Gastroesophageal sphincter (tissue), 4 donors: ENCODE measurements at regions not wholly inside any gene's neighbourhood (a gene's known extent, or its start where the extent isn't known, plus 50 kb on each side); places are given as distances from the start of the nearest gene placed in this dataset.
A peak's percentile ranks its signal among the peaks of the same experiment; 100 is the strongest.

Experiments
- ATAC-seq: fragments of 150-250 bp; one replicate; pipeline ENCODE4 v1.9.1; 2016; ENCODE audit warnings: mild to moderate bottlenecking, moderate library complexity
- H3K27ac ChIP-seq, 4 donors: fragments of 200-600 bp; sonication (generic) in 3 of 4; 1 replicate in 3 of 4; 2 replicates in 1 of 4; pipeline ENCODE4 v1.5.1; 2016 to 2019
- H3K27me3 ChIP-seq: fragments of 200-600 bp; sonication (generic); one replicate; pipeline ENCODE4 v1.5.1; 2019
- H3K36me3 ChIP-seq, 2 donors: fragments of 200-600 bp; sonication (generic); one replicate each; pipeline ENCODE4 v1.5.1; 2019; ENCODE audit warnings: control low read depth in 1 of 2
- H3K4me1 ChIP-seq, 3 donors: fragments of 200-600 bp; sonication (generic); 1 replicate in 2 of 3; 2 replicates in 1 of 3; pipeline ENCODE4 v1.5.1; 2016 to 2019; ENCODE audit warnings: control low read depth in 2 of 3
- H3K4me3 ChIP-seq, 2 donors: fragments of 200-600 bp; sonication (generic); one replicate each; pipeline ENCODE4 v1.5.1; 2019; ENCODE audit warnings: mild to moderate bottlenecking in 1 of 2, moderate library complexity in 1 of 2
- H3K9me3 ChIP-seq, 3 donors: fragments of 200-600 bp; sonication (generic); one replicate each; pipeline ENCODE4 v1.5.1; 2017 to 2019; ENCODE audit warnings: control low read depth in 2 of 3
- CTCF ChIP-seq, 4 experiments: fragments of 200-600 bp in 2 of 4; fragments of 450-650 bp in 2 of 4; sonication (generic) in 1 of 4; IDR thresholded peaks; one replicate each; pipeline ENCODE4 v1.5.1; 2017 to 2019; ENCODE audit warnings: antibody characterized with exemption in 4 of 4, mild to moderate bottlenecking in 2 of 4, moderate library complexity in 2 of 4
- EP300 ChIP-seq: sonication (generic); formaldehyde crosslinking; IDR thresholded peaks from one replicate; pipeline ENCODE4 v1.6.1; 2017; ENCODE audit warnings: antibody characterized with exemption, mild to moderate bottlenecking
- POLR2A ChIP-seq, 2 donors: fragments of 450-650 bp; IDR thresholded peaks; one replicate each; pipeline ENCODE4 v1.6.1; 2017; ENCODE audit warnings: antibody characterized with exemption in 2 of 2, mild to moderate bottlenecking in 2 of 2, moderate library complexity in 1 of 2
- POLR2AphosphoS5 ChIP-seq: sonication (generic); formaldehyde crosslinking; IDR thresholded peaks from one replicate; pipeline ENCODE4 v1.6.1; 2017; ENCODE audit warnings: antibody characterized with exemption
- WGBS, 2 donors: methylation state at CpG; one replicate each; pipeline ENCODE4 v1.1.5; 2018; ENCODE audit warnings: low coverage in 1 of 2; 5-methylcytosine and 5-hydroxymethylcytosine counted together

GRCh38 chrX:10028283-10029104 is 61.3 kb downstream of the CLDN34 start:
- Histone ChIP-seq H3K36me3 (no peaks in the 10 kb centered on the region), H3K27me3 (no peaks in the 10 kb centered on the region), H3K4me3 (no peak overlapping the region), H3K4me1 (peaks cover 0 to 67% (median 0%) of the 10 kb centered on the region in 3 donors), H3K9me3 (no peaks in the 10 kb centered on the region), H3K27ac (peak overlapping the region in 3 of 4 donors; percentile 5 to 66 (median 21))
- 45 to 55% methylated on average over 2 to 6 of the region's 7 CpGs for WGBS, 2 donors
- no peak for ATAC-seq
- TF ChIP-seq CTCF (IDR thresholded peaks at IDR 0.05): no peak
- no peak for TF ChIP-seq POLR2AphosphoS5
- no peak for TF ChIP-seq EP300
- TF ChIP-seq POLR2A (IDR thresholded peaks at IDR 0.05): no peak

- TF ChIP-seq CTCF (IDR thresholded peaks at IDR 0.05): no peak
- no peak for TF ChIP-seq EP300
- TF ChIP-seq POLR2AphosphoS5: no peak
- TF ChIP-seq POLR2A (IDR thresholded peaks at IDR 0.05): no peak
- Histone ChIP-seq H3K9me3 (no peaks in the 10 kb centered on the region), H3K4me1 (peaks cover 0 to 54% (median 0%) of the 10 kb centered on the region in 3 donors), H3K36me3 (no peaks in the 10 kb centered on the region), H3K27ac (peak overlapping the region in 1 of 4 donors; percentile 45), H3K27me3 (no peaks in the 10 kb centered on the region), H3K4me3 (no peak overlapping the region)
- 54 to 59% methylated on average over 2 to 3 of the region's 3 CpGs for WGBS, 2 donors
- ATAC-seq: no peak
These were observed 63.4 kb downstream of the CLDN34 start for GRCh38 chrX:10030570-10030969.

GRCh38 chrX:10031746-10032145 is 64.6 kb downstream of the CLDN34 start:
- peaks cover 0 to 54% (median 0%) of the 10 kb centered on the region in 3 donors for H3K4me1 ChIP-seq
- no peaks in the 10 kb centered on the region for H3K9me3 ChIP-seq
- no CpG with 5 or more reads among the region's 9 CpGs for WGBS, 2 donors
- H3K4me3 ChIP-seq: no peak overlapping the region
- H3K27ac ChIP-seq: peak overlapping the region in 3 of 4 donors; percentile 9 to 45 (median 24)
- ATAC-seq: no peak
- H3K36me3 ChIP-seq: no peaks in the 10 kb centered on the region
- TF ChIP-seq POLR2AphosphoS5: no peak
- no peak for TF ChIP-seq CTCF (IDR thresholded peaks at IDR 0.05)
- no peak for TF ChIP-seq EP300
- TF ChIP-seq POLR2A (IDR thresholded peaks at IDR 0.05): no peak
- no peaks in the 10 kb centered on the region for H3K27me3 ChIP-seq

- WGBS, 2 donors: 80% methylated on average over 1 of the region's 4 CpGs; no CpG with 5 or more reads in 1 of the 2 donors
- Histone ChIP-seq H3K27me3 (no peaks in the 10 kb centered on the region), H3K36me3 (no peaks in the 10 kb centered on the region), H3K4me1 (peaks cover 0 to 54% (median 0%) of the 10 kb centered on the region in 3 donors), H3K9me3 (no peaks in the 10 kb centered on the region), H3K4me3 (no peak overlapping the region), H3K27ac (peak overlapping the region in 3 of 4 donors; percentile 9 to 45 (median 24))
- TF ChIP-seq POLR2A (IDR thresholded peaks at IDR 0.05) (no peak), POLR2AphosphoS5 (no peak), CTCF (IDR thresholded peaks at IDR 0.05) (no peak), EP300 (no peak)
- no peak for ATAC-seq
These were observed 65.0 kb downstream of the CLDN34 start for GRCh38 chrX:10032147-10032546.
